ENCODE measurements at regions not wholly inside any gene's neighbourhood (a gene's known extent, or its start where the extent isn't known, plus 50 kb on each side); places are given as distances from the start of the nearest gene placed in this dataset.

GRCh38 chr10:129333706-129334105 is 133.3 kb upstream of the MGMT start:
- H3K36me3 ChIP-seq = no peaks in the 10 kb centered on the region
- no peak for TF ChIP-seq CTCF (IDR thresholded peaks at IDR 0.05)
- TF ChIP-seq EP300 (IDR thresholded peaks at IDR 0.05) = no peak
- TF ChIP-seq POLR2A (IDR thresholded peaks at IDR 0.05) = no peak
- WGBS, 3 donors = 76 to 91% (median 79%) methylated on average over 8 of the region's 8 CpGs
- intact Hi-C loops (cut with DNase I) = no loop called here
- no peak for DNase-seq
- H3K27me3 ChIP-seq = no peaks in the 10 kb centered on the region
- H3K4me1 ChIP-seq (ENCODE audit: insufficient read depth) = no peaks in the 10 kb centered on the region
- no peaks in the 10 kb centered on the region for H3K9me3 ChIP-seq
- no peak overlapping the region for H3K4me3 ChIP-seq
- no peak overlapping the region for H3K27ac ChIP-seq

GRCh38 chr10:129334266-129334665 is 132.8 kb upstream of the MGMT start:
- TF ChIP-seq CTCF (IDR thresholded peaks at IDR 0.05) (no peak), EP300 (IDR thresholded peaks at IDR 0.05) (no peak), POLR2A (IDR thresholded peaks at IDR 0.05) (no peak)
- no peaks in the 10 kb centered on the region for H3K4me1 ChIP-seq (ENCODE audit: insufficient read depth)
- DNase-seq = no peak
- H3K4me3 ChIP-seq = no peak overlapping the region
- no peak overlapping the region for H3K27ac ChIP-seq
- H3K27me3 ChIP-seq = no peaks in the 10 kb centered on the region
- 70 to 73% (median 73%) methylated on average over 16 of the region's 16 CpGs for WGBS, 3 donors
- intact Hi-C loops (cut with DNase I) = no loop called here
- H3K36me3 ChIP-seq = no peaks in the 10 kb centered on the region
- no peaks in the 10 kb centered on the region for H3K9me3 ChIP-seq

GRCh38 chr10:129335396-129335795 is 131.6 kb upstream of the MGMT start:
- DNase-seq = no peak
- intact Hi-C loops (cut with DNase I) = no loop called here
- 73 to 88% (median 77%) methylated on average over 4 of the region's 4 CpGs for WGBS, 3 donors

GRCh38 chr10:129335942-129336341 is 131.1 kb upstream of the MGMT start:
- no peak for TF ChIP-seq CTCF (IDR thresholded peaks at IDR 0.05)
- no peak for TF ChIP-seq EP300 (IDR thresholded peaks at IDR 0.05)
- no peak for TF ChIP-seq POLR2A (IDR thresholded peaks at IDR 0.05)
- intact Hi-C loops (cut with DNase I) = no loop called here
- WGBS, 3 donors = 95 to 96% (median 96%) methylated on average over 5 of the region's 5 CpGs
- Histone ChIP-seq H3K36me3 (no peaks in the 10 kb centered on the region), H3K27ac (no peak overlapping the region), H3K27me3 (no peaks in the 10 kb centered on the region), H3K4me3 (no peak overlapping the region), H3K4me1 (ENCODE audit: insufficient read depth) (no peaks in the 10 kb centered on the region), H3K9me3 (no peaks in the 10 kb centered on the region)
- no peak for DNase-seq

More at GRCh38 chr10:129335396-129335795, 131.6 kb upstream of the MGMT start:
- Histone ChIP-seq H3K9me3 (no peaks in the 10 kb centered on the region), H3K36me3 (no peaks in the 10 kb centered on the region), H3K27me3 (no peaks in the 10 kb centered on the region), H3K4me1 (ENCODE audit: insufficient read depth) (no peaks in the 10 kb centered on the region), H3K4me3 (no peak overlapping the region), H3K27ac (no peak overlapping the region)
- TF ChIP-seq POLR2A (IDR thresholded peaks at IDR 0.05) (no peak), EP300 (IDR thresholded peaks at IDR 0.05) (no peak), CTCF (IDR thresholded peaks at IDR 0.05) (no peak)

GRCh38 chr10:129339191-129339590 is 127.8 kb upstream of the MGMT start:
- no peaks in the 10 kb centered on the region for H3K27me3 ChIP-seq
- intact Hi-C loops (cut with DNase I) = no loop called here
- no peak for DNase-seq
- no peak overlapping the region for H3K4me3 ChIP-seq
- 92 to 95% (median 95%) methylated on average over 8 of the region's 8 CpGs for WGBS, 3 donors
- no peaks in the 10 kb centered on the region for H3K9me3 ChIP-seq
- H3K27ac ChIP-seq = no peak overlapping the region
- H3K4me1 ChIP-seq (ENCODE audit: insufficient read depth) = no peaks in the 10 kb centered on the region
- no peaks in the 10 kb centered on the region for H3K36me3 ChIP-seq
- TF ChIP-seq POLR2A (IDR thresholded peaks at IDR 0.05) (no peak), CTCF (IDR thresholded peaks at IDR 0.05) (no peak), EP300 (IDR thresholded peaks at IDR 0.05) (no peak)

Data from ovary (tissue), 7 donors.